Karpas-422 (cell line): ENCODE measurements at regions not wholly inside any gene's neighbourhood (a gene's known extent, or its start where the extent isn't known, plus 50 kb on each side); places are given as distances from the start of the nearest gene placed in this dataset.

Experiments used
- DNase-seq: peaks from one replicate; pipeline ENCODE4 v3.0.0-alpha.2; 2015
- H2AFZ ChIP-seq: fragments of 200-600 bp; sonication (generic); 2 replicates; pipeline ENCODE4 v1.6.1; 2014; ENCODE audit warnings: antibody characterized with exemption, low read length, mixed read lengths
- H3K27ac ChIP-seq: fragments of 200-600 bp; sonication (generic); 2 replicates; pipeline ENCODE4 v1.5.1; 2014; ENCODE audit warnings: mild to moderate bottlenecking, low read length, moderate library complexity
- H3K27me3 ChIP-seq: fragments of 200-600 bp; sonication (generic); 2 replicates; pipeline ENCODE4 v1.6.1; 2014; ENCODE audit warnings: low read length, mixed read lengths
- H3K36me3 ChIP-seq: fragments of 200-600 bp; sonication (generic); 2 replicates; pipeline ENCODE4 v1.6.1; 2014; ENCODE audit warnings: low read length, mixed read lengths; ENCODE audit not compliant: insufficient read depth
- H3K4me1 ChIP-seq: fragments of 200-600 bp; sonication (generic); 2 replicates; pipeline ENCODE4 v1.6.1; 2014; ENCODE audit warnings: mild to moderate bottlenecking, low read length, mixed read lengths
- H3K4me2 ChIP-seq: fragments of 200-600 bp; sonication (generic); 2 replicates; pipeline ENCODE4 v1.6.1; 2014; ENCODE audit warnings: low read length, low read depth, mild to moderate bottlenecking; ENCODE audit not compliant: poor library complexity, severe bottlenecking
- H3K4me3 ChIP-seq: fragments of 200-600 bp; sonication (generic); 2 replicates; pipeline ENCODE4 v1.5.1; 2014; ENCODE audit warnings: mild to moderate bottlenecking, antibody characterized with exemption, low read length, mixed read lengths
- H3K79me2 ChIP-seq: fragments of 200-600 bp; sonication (generic); 2 replicates; pipeline ENCODE4 v1.6.1; 2014; ENCODE audit warnings: mild to moderate bottlenecking, low read length, mixed read lengths
- H3K9ac ChIP-seq: fragments of 200-600 bp; sonication (generic); 2 replicates; pipeline ENCODE4 v1.6.0; 2014; ENCODE audit warnings: low read length
- H3K9me2 ChIP-seq: fragments of 200-600 bp; sonication (generic), shearing (Covaris generic); replicated peaks from 2 replicates; pipeline ENCODE4 v1.6.0; 2014; ENCODE audit warnings: mild to moderate bottlenecking, low read length, moderate library complexity; ENCODE audit not compliant: insufficient read depth
- H3K9me3 ChIP-seq: fragments of 300-700, 200-600 bp; sonication (generic); 2 replicates; pipeline ENCODE4 v1.6.1; 2014; ENCODE audit warnings: low read length, mixed read lengths
- H4K20me1 ChIP-seq: fragments of 200-600 bp; sonication (generic); 2 replicates; pipeline ENCODE4 v1.6.1; 2014; ENCODE audit warnings: mild to moderate bottlenecking, antibody characterized with exemption, low read length, low read depth; ENCODE audit not compliant: insufficient read depth

DNA sequence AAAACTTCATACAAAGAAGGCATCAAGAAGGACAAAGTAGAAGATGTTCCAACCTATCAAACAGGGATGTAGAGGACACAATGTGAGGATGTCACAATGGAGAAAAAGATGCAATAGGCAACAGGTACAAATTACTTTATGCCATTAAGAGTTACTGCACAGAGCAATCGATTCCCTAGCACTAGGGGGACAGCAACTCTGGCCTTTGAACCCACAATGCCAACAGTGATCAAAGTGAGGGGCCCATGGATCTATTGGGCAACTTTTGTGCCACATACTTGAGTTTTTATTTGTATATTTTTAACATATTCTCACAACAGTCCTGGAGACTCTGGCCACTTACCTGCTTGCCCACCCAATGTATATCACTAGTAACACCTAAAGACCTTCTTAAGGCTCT lies 220.2 kb downstream of the HNMT start:
- Histone ChIP-seq H3K79me2 (no peaks in the 10 kb centered on the region), H3K4me2 (no peak overlapping the region), H3K9me3 (no peaks in the 10 kb centered on the region), H3K4me3 (no peak overlapping the region), H3K4me1 (no peaks in the 10 kb centered on the region), H2AFZ (no peak overlapping the region), H3K9me2 (no peaks in the 10 kb centered on the region), H4K20me1 (no peaks in the 10 kb centered on the region), H3K9ac (no peak overlapping the region), H3K36me3 (no peaks in the 10 kb centered on the region), H3K27ac (no peak overlapping the region), H3K27me3 (no peaks in the 10 kb centered on the region)
- no peak for DNase-seq

DNA sequence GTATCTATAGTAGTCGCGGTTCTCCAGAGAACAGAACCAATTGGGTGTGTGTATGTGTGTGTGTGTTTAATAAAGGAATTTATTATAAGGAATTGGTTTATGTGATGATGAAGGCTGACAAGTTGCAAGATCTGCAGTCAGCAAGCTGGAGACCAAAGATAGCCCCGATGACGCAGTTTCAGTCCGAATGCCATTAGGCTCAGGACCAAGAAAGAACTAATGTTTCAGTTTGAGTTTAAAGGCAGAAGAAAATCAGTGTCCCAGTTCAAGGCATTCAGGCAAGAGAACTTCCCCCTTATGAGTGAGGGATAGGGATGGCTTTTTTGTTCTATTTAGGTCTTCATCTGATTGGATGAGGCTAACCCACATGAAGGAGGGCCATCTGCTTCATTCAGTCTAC lies 221.6 kb downstream of the HNMT start:
- DNase-seq: no peak

DNA sequence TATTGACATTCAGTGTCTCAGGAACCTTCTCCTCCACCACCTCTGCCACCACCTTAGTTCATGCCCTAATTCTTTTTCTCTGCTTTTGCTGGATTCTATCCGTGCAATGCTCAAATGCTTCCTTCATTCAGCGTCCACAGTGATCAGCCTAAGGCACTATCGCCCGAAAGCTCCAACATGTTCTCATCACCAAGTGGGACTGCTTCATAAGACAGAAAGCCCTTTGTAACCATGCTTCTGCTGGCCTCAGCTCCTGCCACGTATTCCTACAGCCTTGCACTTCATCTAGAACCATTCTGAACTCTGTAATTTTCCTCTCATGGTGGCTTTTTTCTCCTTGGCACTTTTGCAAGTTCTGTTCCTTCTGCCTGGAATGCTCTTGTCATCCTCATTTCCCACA lies 222.9 kb downstream of the HNMT start:
- Histone ChIP-seq H3K27me3 (no peaks in the 10 kb centered on the region), H3K4me1 (no peaks in the 10 kb centered on the region), H3K9ac (no peak overlapping the region), H3K4me2 (no peak overlapping the region), H2AFZ (no peak overlapping the region), H3K36me3 (no peaks in the 10 kb centered on the region), H3K27ac (no peak overlapping the region), H3K79me2 (no peaks in the 10 kb centered on the region), H3K9me3 (no peaks in the 10 kb centered on the region), H3K4me3 (no peak overlapping the region), H4K20me1 (no peaks in the 10 kb centered on the region), H3K9me2 (no peaks in the 10 kb centered on the region)
- no peak for DNase-seq

More for the DNA sequence above, 221.6 kb downstream of the HNMT start:
- Histone ChIP-seq H4K20me1 (no peaks in the 10 kb centered on the region), H3K36me3 (no peaks in the 10 kb centered on the region), H3K4me3 (no peak overlapping the region), H3K4me2 (no peak overlapping the region), H3K27me3 (no peaks in the 10 kb centered on the region), H3K9me2 (no peaks in the 10 kb centered on the region), H3K4me1 (no peaks in the 10 kb centered on the region), H2AFZ (no peak overlapping the region), H3K9me3 (no peaks in the 10 kb centered on the region), H3K9ac (no peak overlapping the region), H3K27ac (no peak overlapping the region), H3K79me2 (no peaks in the 10 kb centered on the region)

DNA sequence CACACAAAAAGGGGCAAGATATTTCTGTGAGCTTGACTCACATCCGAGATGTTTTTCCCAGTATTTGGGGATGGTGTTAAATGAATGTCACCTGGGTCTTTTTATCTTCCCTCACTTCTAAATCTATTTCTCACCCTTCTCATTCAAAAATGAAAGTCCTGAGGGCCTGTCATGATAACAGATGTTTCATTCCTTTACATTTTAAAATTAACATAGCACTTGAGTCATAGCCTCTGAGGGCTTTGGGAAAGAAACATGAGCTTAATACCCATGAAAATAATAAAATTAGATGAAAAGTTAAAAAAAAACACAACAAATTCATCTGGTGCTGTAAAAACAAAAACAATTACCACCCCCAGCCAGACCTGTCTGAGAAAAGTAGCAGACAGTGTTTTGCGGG lies 226.7 kb downstream of the HNMT start:
- H3K79me2 ChIP-seq: no peaks in the 10 kb centered on the region
- no peak for DNase-seq
- no peak overlapping the region for H3K4me2 ChIP-seq
- no peaks in the 10 kb centered on the region for H4K20me1 ChIP-seq
- no peak overlapping the region for H3K4me3 ChIP-seq
- no peak overlapping the region for H2AFZ ChIP-seq
- no peaks in the 10 kb centered on the region for H3K9me2 ChIP-seq
- H3K27ac ChIP-seq: no peak overlapping the region
- H3K4me1 ChIP-seq: no peaks in the 10 kb centered on the region
- no peaks in the 10 kb centered on the region for H3K36me3 ChIP-seq
- no peaks in the 10 kb centered on the region for H3K27me3 ChIP-seq
- H3K9ac ChIP-seq: no peak overlapping the region
- no peaks in the 10 kb centered on the region for H3K9me3 ChIP-seq

DNA sequence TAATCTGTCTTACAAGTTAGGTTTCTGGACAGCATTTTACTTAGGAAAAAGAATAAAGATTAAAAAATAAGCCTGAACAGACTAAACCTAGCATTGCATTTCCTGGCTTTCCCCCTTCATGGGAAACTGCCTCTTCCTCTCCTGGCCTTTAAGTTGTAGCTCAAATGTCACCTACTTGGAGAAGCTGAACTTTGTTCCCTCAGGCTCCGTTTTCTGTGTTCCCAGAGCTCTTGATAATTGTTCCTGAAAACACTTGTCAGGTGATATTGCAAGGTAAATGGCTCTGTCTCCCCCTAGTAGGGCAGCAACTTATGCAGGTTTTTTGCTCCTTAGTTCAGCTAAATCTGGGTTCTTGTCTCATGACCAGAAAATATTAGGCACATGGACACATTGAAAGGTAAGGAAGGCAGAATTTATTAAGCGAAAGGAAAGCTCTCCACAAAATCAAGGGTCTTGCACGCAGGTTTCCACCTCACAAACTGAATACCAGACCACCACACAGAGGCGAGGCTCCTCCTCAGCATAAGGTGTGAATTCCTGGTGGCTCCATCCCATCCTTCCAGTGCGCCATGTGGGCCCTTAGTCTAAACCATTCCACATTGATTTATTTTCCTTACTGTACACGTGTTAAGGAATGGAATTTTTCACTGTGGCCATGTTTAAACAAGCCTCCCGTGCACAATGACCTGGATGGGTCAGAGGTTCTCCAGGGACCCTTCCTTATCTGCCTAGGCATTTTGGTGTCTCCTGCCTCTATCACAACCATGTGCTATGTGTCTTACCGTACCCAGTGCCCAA lies 229.3 kb downstream of the HNMT start:
- Histone ChIP-seq H4K20me1 (no peaks in the 10 kb centered on the region), H3K79me2 (no peaks in the 10 kb centered on the region), H3K9ac (no peak overlapping the region), H3K4me1 (no peaks in the 10 kb centered on the region), H2AFZ (no peak overlapping the region), H3K27me3 (no peaks in the 10 kb centered on the region), H3K36me3 (no peaks in the 10 kb centered on the region), H3K27ac (no peak overlapping the region), H3K4me2 (no peak overlapping the region), H3K9me2 (no peaks in the 10 kb centered on the region), H3K4me3 (no peak overlapping the region), H3K9me3 (no peaks in the 10 kb centered on the region)
- DNase-seq: no peak

DNA sequence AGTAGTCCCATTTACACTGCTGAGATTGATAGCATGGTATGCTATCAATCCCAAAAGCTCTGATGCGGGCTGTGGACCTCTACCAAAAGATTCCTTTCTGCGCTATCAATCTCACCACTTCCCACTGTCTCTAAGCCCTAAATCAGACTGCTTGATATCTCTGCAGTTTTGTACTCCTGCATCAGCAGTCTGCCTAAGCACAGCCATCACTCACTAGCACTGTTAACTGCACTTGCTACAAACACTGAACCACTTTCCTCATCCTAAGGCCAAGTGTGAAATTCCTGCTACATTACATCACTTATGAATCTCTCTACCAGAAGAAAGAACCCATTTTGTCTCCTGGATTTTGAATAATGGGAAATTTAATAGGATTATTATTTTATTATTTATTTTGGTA lies 237.0 kb downstream of the HNMT start:
- H2AFZ ChIP-seq: no peak overlapping the region
- H3K36me3 ChIP-seq: no peaks in the 10 kb centered on the region
- H3K4me2 ChIP-seq: no peak overlapping the region
- H3K9me3 ChIP-seq: no peaks in the 10 kb centered on the region
- no peak overlapping the region for H3K4me3 ChIP-seq
- no peak overlapping the region for H3K27ac ChIP-seq
- no peaks in the 10 kb centered on the region for H3K27me3 ChIP-seq
- 0 out of 2 replicates have a peak, but pooled peaks cover 4% of the 10 kb centered on the region for H3K9me2 ChIP-seq
- no peaks in the 10 kb centered on the region for H4K20me1 ChIP-seq
- no peak for DNase-seq
- no peaks in the 10 kb centered on the region for H3K4me1 ChIP-seq
- no peaks in the 10 kb centered on the region for H3K79me2 ChIP-seq
- no peak overlapping the region for H3K9ac ChIP-seq

DNA sequence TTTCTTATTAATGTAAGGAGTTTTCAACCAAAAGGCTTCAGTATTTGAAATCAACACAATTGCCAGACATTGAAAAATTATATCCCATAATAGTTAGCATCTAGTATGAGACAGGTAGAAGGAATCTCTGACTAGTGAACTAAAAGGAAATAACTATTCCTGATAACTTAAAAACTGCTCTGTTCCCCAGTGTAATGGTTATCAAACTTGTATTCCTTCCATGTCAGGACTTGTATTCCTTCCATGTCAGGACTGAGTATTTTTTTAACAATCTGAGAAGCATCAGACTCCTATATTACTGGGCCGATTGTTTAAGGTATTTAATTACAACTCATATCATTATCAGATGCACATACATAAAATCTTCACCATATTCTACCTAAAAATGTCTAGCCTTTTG lies 238.5 kb downstream of the HNMT start:
- H3K27me3 ChIP-seq: no peaks in the 10 kb centered on the region
- H3K9me3 ChIP-seq: no peaks in the 10 kb centered on the region
- H3K9me2 ChIP-seq: 0 out of 2 replicates have a peak, but pooled peaks cover 4% of the 10 kb centered on the region
- H3K4me1 ChIP-seq: no peaks in the 10 kb centered on the region
- no peaks in the 10 kb centered on the region for H3K36me3 ChIP-seq
- no peak overlapping the region for H3K4me3 ChIP-seq
- H3K9ac ChIP-seq: no peak overlapping the region
- DNase-seq: no peak
- H2AFZ ChIP-seq: no peak overlapping the region
- H3K4me2 ChIP-seq: no peak overlapping the region
- H3K79me2 ChIP-seq: no peaks in the 10 kb centered on the region
- no peaks in the 10 kb centered on the region for H4K20me1 ChIP-seq
- H3K27ac ChIP-seq: no peak overlapping the region

DNA sequence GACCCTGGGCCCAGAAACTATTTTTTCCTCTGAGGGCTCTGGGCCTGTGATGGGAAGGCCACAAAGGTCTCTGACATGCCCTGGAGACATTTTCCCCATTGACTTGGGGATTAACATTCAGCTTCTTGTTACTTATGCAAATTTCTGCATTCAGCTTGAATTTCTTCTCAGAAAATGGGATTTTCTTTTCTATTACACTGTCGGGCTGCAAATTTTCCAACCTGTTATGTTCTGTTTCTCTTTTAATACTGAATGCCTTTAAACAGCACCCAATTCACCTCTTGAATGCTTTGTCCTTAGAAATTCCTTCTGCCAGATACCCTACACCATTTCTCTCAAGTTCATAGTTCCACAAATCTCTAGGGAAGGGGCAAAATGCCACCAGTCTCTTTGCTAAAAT lies 241.0 kb downstream of the HNMT start:
- Histone ChIP-seq H4K20me1 (no peaks in the 10 kb centered on the region), H3K9ac (no peak overlapping the region), H2AFZ (no peak overlapping the region), H3K4me2 (no peak overlapping the region), H3K4me3 (no peak overlapping the region), H3K9me2 (0 out of 2 replicates have a peak, but pooled peaks cover 4% of the 10 kb centered on the region), H3K36me3 (no peaks in the 10 kb centered on the region), H3K27ac (no peak overlapping the region), H3K27me3 (no peaks in the 10 kb centered on the region), H3K79me2 (no peaks in the 10 kb centered on the region), H3K4me1 (no peaks in the 10 kb centered on the region), H3K9me3 (no peaks in the 10 kb centered on the region)
- no peak for DNase-seq
